ENCODE measurements at regions not wholly inside any gene's neighbourhood (a gene's known extent, or its start where the extent isn't known, plus 50 kb on each side); places are given as distances from the start of the nearest gene placed in this dataset.
"Not testable (repeated sequence)": the region's sequence is repeated elsewhere in the genome, so short reads cannot be mapped to it uniquely, and the experiment has no call there.

DNA sequence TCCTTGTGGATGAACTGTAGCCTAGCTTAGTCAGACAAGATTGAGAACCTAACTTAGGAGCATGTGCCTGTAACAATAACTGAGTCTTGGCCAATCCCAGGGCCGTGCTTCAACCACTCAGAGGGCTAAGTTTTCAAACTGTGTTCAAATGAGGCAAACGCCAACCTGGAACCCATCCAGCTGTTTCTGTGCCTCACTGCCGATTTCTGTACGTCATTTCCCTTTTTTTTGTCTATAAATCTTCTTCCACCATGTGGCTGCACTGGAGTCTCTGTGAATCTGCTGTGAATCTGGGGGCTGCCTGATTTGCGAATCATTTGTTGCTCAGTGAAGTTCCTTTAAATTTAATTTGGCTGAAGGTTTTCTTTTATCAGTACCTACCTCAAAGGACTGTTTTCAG is 115.0 kb upstream of the CHD6 start:
- Histone ChIP-seq H3K27me3 (no peaks in the 10 kb centered on the region), H3K9me3 (no peaks in the 10 kb centered on the region), H3K4me1 (no peaks in the 10 kb centered on the region), H3K4me3 (no peak overlapping the region), H3K27ac (no peak overlapping the region), H3K36me3 (no peaks in the 10 kb centered on the region)
- in situ Hi-C loops (cut with MboI; ENCODE audit: low pct_ligation_motif_present in 1 of 4, low pct_unique_long_range_greater_than_20kb in 1 of 4, low sequenced_read_pairs in 3 of 4) (loop anchor here in 3 of 4 donors (25.0 kb wide), 2 partner anchors 1454 to 1679 kb away; partner anchors contain the start of gene PTPRT (in 3 of the 3)), intact Hi-C loops (cut with DNase I; ENCODE audit: low total_unique reads) (no loop called here)
- DNase-seq: no peak
- TF ChIP-seq EP300 (IDR thresholded peaks at IDR 0.05; ENCODE audit: low read depth): no peak
- TF ChIP-seq POLR2AphosphoS5 (IDR thresholded peaks at IDR 0.05): no peak
- TF ChIP-seq POLR2A (IDR thresholded peaks at IDR 0.05): no peak
- TF ChIP-seq, protein P1, sequence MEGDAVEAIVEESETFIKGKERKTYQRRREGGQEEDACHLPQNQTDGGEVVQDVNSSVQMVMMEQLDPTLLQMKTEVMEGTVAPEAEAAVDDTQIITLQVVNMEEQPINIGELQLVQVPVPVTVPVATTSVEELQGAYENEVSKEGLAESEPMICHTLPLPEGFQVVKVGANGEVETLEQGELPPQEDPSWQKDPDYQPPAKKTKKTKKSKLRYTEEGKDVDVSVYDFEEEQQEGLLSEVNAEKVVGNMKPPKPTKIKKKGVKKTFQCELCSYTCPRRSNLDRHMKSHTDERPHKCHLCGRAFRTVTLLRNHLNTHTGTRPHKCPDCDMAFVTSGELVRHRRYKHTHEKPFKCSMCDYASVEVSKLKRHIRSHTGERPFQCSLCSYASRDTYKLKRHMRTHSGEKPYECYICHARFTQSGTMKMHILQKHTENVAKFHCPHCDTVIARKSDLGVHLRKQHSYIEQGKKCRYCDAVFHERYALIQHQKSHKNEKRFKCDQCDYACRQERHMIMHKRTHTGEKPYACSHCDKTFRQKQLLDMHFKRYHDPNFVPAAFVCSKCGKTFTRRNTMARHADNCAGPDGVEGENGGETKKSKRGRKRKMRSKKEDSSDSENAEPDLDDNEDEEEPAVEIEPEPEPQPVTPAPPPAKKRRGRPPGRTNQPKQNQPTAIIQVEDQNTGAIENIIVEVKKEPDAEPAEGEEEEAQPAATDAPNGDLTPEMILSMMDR (IDR thresholded peaks at IDR 0.05): no peak
- WGBS, 2 donors (ENCODE audit: low coverage in 1 of 2): 41 to 75% methylated on average over 2 to 5 of the region's 5 CpGs

DNA sequence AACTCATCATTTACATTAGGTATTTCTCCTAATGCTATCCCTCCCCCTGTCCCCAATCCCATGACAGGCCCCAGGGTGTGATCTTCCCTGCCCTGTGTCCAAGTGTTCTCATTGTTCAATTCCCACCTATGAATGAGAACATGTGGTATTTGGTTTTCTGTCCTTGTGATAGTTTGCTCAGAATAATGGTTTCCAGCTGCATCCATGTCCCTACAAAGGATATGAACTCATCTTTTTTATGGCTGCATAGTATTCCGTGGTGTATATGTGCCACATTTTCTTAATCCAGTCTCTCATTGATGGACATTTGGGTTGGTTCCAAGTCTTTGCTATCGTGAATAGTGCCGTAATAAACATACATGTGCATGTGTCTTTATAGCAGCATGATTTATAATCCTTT is 113.0 kb upstream of the CHD6 start:
- H3K9me3 ChIP-seq; DNase-seq; H3K36me3 ChIP-seq; H3K27ac ChIP-seq; H3K4me3 ChIP-seq; H3K4me1 ChIP-seq; H3K27me3 ChIP-seq; intact Hi-C loops (cut with DNase I; ENCODE audit: low total_unique reads): not testable (repeated sequence)
- WGBS, 2 donors (ENCODE audit: low coverage in 1 of 2): 51 to 73% methylated on average over 3 of the region's 3 CpGs
- in situ Hi-C loops (cut with MboI; ENCODE audit: low pct_ligation_motif_present in 1 of 4, low pct_unique_long_range_greater_than_20kb in 1 of 4, low sequenced_read_pairs in 3 of 4): loop anchor here in 3 of 4 donors (25.0 kb wide), 2 partner anchors 1456 to 1681 kb away; partner anchors contain the start of gene PTPRT (in 3 of the 3)

DNA sequence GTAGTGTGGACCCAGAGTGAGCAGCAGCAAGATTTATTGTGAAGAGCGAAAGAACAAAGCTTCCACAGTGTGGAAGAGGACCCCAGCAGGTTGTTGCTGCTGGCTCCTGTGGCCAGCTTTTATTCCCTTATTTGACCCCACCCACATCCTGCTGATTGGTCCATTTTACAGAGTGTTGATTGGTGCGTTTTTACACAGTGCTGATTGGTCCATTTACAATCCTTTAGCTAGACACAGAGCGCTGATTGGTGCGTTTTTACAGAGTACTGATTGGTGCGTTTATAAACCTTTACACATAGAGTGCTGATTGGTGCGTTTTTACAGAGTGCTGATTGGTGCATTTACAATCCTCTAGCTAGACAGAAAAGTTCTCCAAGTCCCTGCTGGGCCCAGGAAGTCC is 109.5 kb upstream of the CHD6 start:
- H3K9me3 ChIP-seq; H3K36me3 ChIP-seq; intact Hi-C loops (cut with DNase I; ENCODE audit: low total_unique reads); H3K4me1 ChIP-seq; DNase-seq; H3K27me3 ChIP-seq; H3K27ac ChIP-seq; H3K4me3 ChIP-seq: not testable (repeated sequence)
- in situ Hi-C loops (cut with MboI; ENCODE audit: low pct_ligation_motif_present in 1 of 4, low pct_unique_long_range_greater_than_20kb in 1 of 4, low sequenced_read_pairs in 3 of 4): loop anchor here in 3 of 4 donors (25.0 kb wide), 2 partner anchors 1460 to 1685 kb away; partner anchors contain the start of gene PTPRT (in 3 of the 3)
- 92% methylated on average over 6 of the region's 6 CpGs; no CpG with 5 or more reads in 1 of the 2 donors for WGBS, 2 donors (ENCODE audit: low coverage in 1 of 2)

DNA sequence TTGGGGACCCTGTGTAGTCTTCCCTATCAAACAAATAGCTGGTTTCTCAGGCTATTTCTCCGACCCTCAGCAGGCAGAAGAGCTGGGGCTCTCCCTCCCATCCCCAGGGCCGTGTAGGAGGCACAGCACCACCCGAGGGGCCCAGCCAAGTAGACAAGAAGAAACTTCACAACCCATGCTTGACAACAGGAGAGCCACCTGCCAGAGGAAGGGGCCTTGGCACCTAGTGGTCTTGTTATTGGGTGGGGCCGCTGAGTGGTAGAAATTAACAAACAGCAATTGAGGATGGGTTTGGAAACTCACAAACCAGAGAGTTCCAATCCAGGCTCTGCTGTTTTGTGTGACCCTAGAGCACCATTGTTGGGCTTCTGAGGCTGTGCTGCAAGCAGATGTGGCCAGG is 108.5 kb upstream of the CHD6 start:
- H3K4me1 ChIP-seq: no peaks in the 10 kb centered on the region
- intact Hi-C loops (cut with DNase I; ENCODE audit: low total_unique reads): no loop called here
- no peak overlapping the region for H3K27ac ChIP-seq
- in situ Hi-C loops (cut with MboI; ENCODE audit: low pct_ligation_motif_present in 1 of 4, low pct_unique_long_range_greater_than_20kb in 1 of 4, low sequenced_read_pairs in 3 of 4): loop anchor here in 3 of 4 donors (25.0 kb wide), 2 partner anchors 1461 to 1686 kb away; partner anchors contain the start of gene PTPRT (in 3 of the 3)
- 66% methylated on average over 4 of the region's 4 CpGs; no CpG with 5 or more reads in 1 of the 2 donors for WGBS, 2 donors (ENCODE audit: low coverage in 1 of 2)
- H3K36me3 ChIP-seq: no peaks in the 10 kb centered on the region
- DNase-seq: no peak
- no peak overlapping the region for H3K4me3 ChIP-seq
- TF ChIP-seq POLR2A (IDR thresholded peaks at IDR 0.05): no peak
- TF ChIP-seq, protein P1 (IDR thresholded peaks at IDR 0.05): no peak
- no peak for TF ChIP-seq POLR2AphosphoS5 (IDR thresholded peaks at IDR 0.05)
- no peak for TF ChIP-seq EP300 (IDR thresholded peaks at IDR 0.05; ENCODE audit: low read depth)
- H3K9me3 ChIP-seq: no peaks in the 10 kb centered on the region
- H3K27me3 ChIP-seq: no peaks in the 10 kb centered on the region

DNA sequence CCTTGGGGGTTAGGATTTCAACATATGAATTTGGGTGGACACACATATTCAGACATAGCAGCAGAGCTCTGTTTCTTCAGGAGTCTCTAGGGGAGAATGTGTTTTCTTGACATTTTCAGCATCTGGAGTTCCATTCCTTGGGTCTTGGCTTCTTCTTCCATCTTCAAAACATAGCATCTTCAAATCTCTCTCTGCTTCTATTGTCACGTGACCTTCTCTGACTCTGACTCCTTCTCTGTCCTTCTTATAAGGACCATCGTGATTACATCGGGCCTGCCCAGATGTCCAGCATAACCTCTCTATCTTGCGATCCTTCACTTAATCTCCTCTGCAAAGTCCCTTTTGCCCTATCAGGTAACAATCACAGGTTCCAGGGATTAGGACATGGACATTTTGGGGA is 101.0 kb upstream of the CHD6 start:
- Histone ChIP-seq H3K27me3 (no peaks in the 10 kb centered on the region), H3K27ac (no peak overlapping the region), H3K4me1 (no peaks in the 10 kb centered on the region), H3K9me3 (no peaks in the 10 kb centered on the region), H3K36me3 (no peaks in the 10 kb centered on the region), H3K4me3 (no peak overlapping the region)
- WGBS, 2 donors (ENCODE audit: low coverage in 1 of 2): 94% methylated on average over 4 of the region's 4 CpGs
- in situ Hi-C loops (cut with MboI; ENCODE audit: low pct_ligation_motif_present in 1 of 4, low pct_unique_long_range_greater_than_20kb in 1 of 4, low sequenced_read_pairs in 3 of 4): no loop called here
- intact Hi-C loops (cut with DNase I; ENCODE audit: low total_unique reads): no loop called here
- DNase-seq: no peak
- TF ChIP-seq EP300 (IDR thresholded peaks at IDR 0.05; ENCODE audit: low read depth) (no peak), POLR2A (IDR thresholded peaks at IDR 0.05) (no peak), POLR2AphosphoS5 (IDR thresholded peaks at IDR 0.05) (no peak)
- TF ChIP-seq, protein P1 (IDR thresholded peaks at IDR 0.05): no peak
